DOHH2 (cell line): ENCODE measurements at regions not wholly inside any gene's neighbourhood (a gene's known extent, or its start where the extent isn't known, plus 50 kb on each side); places are given as distances from the start of the nearest gene placed in this dataset.

Source experiments
- H3F3A ChIP-seq: fragments of 200-600 bp; sonication (generic), shearing (Covaris generic); 2 replicates; pipeline ENCODE4 v1.6.0; 2016; ENCODE audit warnings: antibody characterized with exemption, mild to moderate bottlenecking; ENCODE audit not compliant: control insufficient read depth, insufficient read depth
- H3K27ac ChIP-seq: fragments of 200-600 bp; sonication (generic); 2 replicates; pipeline ENCODE4 v1.5.1; 2014; ENCODE audit warnings: low read depth, mild to moderate bottlenecking, low read length, moderate library complexity
- H3K27me3 ChIP-seq: fragments of 200-600 bp; sonication (generic); 2 replicates; pipeline ENCODE4 v1.6.1; 2014; ENCODE audit warnings: mild to moderate bottlenecking, low read length, mixed read lengths; ENCODE audit not compliant: control insufficient read depth
- H3K36me3 ChIP-seq: fragments of 200-600 bp; sonication (generic); 2 replicates; pipeline ENCODE4 v1.6.1; 2014; ENCODE audit warnings: mild to moderate bottlenecking, low read length, moderate library complexity, mixed read lengths; ENCODE audit not compliant: control insufficient read depth
- H3K4me1 ChIP-seq: fragments of 200-600 bp; sonication (generic); 2 replicates; pipeline ENCODE4 v1.6.1; 2014; ENCODE audit warnings: mild to moderate bottlenecking, low read length, mixed read lengths; ENCODE audit not compliant: control insufficient read depth
- H3K4me2 ChIP-seq: fragments of 200-600 bp; sonication (generic); 2 replicates; pipeline ENCODE4 v1.6.0; 2014; ENCODE audit warnings: mild to moderate bottlenecking, low read length, moderate library complexity
- H3K4me3 ChIP-seq: fragments of 200-600 bp; sonication (generic); 2 replicates; pipeline ENCODE4 v1.5.1; 2014; ENCODE audit warnings: mild to moderate bottlenecking, low read length, mixed read lengths
- H3K79me2 ChIP-seq: fragments of 200-600 bp; sonication (generic); 2 replicates; pipeline ENCODE4 v1.6.1; 2014; ENCODE audit warnings: mild to moderate bottlenecking, low read length, mixed read lengths; ENCODE audit not compliant: control insufficient read depth
- H3K9me2 ChIP-seq: fragments of 200-600 bp; sonication (generic); replicated peaks from 2 replicates; pipeline ENCODE4 v1.6.1; 2014; ENCODE audit warnings: mild to moderate bottlenecking, low read length, mixed read lengths; ENCODE audit not compliant: control insufficient read depth
- H3K9me3 ChIP-seq: fragments of 200-600 bp; sonication (generic); 2 replicates; pipeline ENCODE4 v1.6.1; 2014; ENCODE audit warnings: antibody characterized with exemption, low read length, mixed read lengths; ENCODE audit not compliant: control insufficient read depth, insufficient read depth
- H4K20me1 ChIP-seq: fragments of 200-600 bp; sonication (generic); 2 replicates; pipeline ENCODE4 v1.6.0; 2014; ENCODE audit warnings: low read depth, mild to moderate bottlenecking, antibody characterized with exemption, low read length, moderate library complexity; ENCODE audit not compliant: control insufficient read depth, insufficient read depth
- EZH2phosphoT487 ChIP-seq: fragments of 200-600 bp; sonication (generic); IDR thresholded peaks from 2 replicates; pipeline ENCODE4 v1.6.1; 2017; ENCODE audit warnings: borderline replicate concordance, mild to moderate bottlenecking, antibody characterized with exemption, low read length, moderate library complexity, mixed read lengths
- TF ChIP-seq, protein P1 (sequence below): fragments of 200-600 bp; sonication (generic); IDR thresholded peaks from one replicate; pipeline ENCODE4 v1.5.1; 2014; ENCODE audit warnings: antibody characterized with exemption, mild to moderate bottlenecking, low read depth, low read length; ENCODE audit not compliant: poor library complexity, severe bottlenecking

DNA sequence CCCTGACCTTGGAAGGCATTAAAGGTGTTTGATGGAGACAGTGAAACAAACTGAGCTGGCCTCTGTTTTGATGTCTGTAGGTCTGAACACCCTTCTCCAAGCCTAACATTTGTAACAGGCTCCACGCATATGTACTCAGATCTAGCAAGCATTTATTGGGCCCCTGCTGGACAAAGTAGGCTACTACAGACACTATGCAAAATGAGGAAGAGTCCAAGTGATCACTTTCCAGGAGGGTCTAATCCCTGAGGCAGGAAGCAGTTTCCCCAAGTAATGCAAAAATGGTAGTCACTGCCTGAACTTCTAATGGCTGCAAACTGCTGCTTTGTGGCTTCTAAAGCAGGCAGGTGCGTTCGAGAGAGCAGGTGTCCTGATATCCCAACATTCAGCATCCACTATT lies 405.8 kb downstream of the MED13L start:
- TF ChIP-seq, protein P1, sequence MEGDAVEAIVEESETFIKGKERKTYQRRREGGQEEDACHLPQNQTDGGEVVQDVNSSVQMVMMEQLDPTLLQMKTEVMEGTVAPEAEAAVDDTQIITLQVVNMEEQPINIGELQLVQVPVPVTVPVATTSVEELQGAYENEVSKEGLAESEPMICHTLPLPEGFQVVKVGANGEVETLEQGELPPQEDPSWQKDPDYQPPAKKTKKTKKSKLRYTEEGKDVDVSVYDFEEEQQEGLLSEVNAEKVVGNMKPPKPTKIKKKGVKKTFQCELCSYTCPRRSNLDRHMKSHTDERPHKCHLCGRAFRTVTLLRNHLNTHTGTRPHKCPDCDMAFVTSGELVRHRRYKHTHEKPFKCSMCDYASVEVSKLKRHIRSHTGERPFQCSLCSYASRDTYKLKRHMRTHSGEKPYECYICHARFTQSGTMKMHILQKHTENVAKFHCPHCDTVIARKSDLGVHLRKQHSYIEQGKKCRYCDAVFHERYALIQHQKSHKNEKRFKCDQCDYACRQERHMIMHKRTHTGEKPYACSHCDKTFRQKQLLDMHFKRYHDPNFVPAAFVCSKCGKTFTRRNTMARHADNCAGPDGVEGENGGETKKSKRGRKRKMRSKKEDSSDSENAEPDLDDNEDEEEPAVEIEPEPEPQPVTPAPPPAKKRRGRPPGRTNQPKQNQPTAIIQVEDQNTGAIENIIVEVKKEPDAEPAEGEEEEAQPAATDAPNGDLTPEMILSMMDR, result peak; percentile 71
- no peak for TF ChIP-seq EZH2phosphoT487
- no peak overlapping the region for H3K27ac ChIP-seq
- no peaks in the 10 kb centered on the region for H3K9me3 ChIP-seq
- H3K27me3 ChIP-seq, result no peaks in the 10 kb centered on the region; the same call in 1 of the 2 replicates
- H3K4me3 ChIP-seq, result no peak overlapping the region
- H3K79me2 ChIP-seq, result no peaks in the 10 kb centered on the region
- no peak overlapping the region for H3K4me2 ChIP-seq
- H3K4me1 ChIP-seq, result no peaks in the 10 kb centered on the region
- no peaks in the 10 kb centered on the region for H4K20me1 ChIP-seq
- no peaks in the 10 kb centered on the region for H3F3A ChIP-seq
- H3K9me2 ChIP-seq, result no peaks in the 10 kb centered on the region
- no peaks in the 10 kb centered on the region for H3K36me3 ChIP-seq

DNA sequence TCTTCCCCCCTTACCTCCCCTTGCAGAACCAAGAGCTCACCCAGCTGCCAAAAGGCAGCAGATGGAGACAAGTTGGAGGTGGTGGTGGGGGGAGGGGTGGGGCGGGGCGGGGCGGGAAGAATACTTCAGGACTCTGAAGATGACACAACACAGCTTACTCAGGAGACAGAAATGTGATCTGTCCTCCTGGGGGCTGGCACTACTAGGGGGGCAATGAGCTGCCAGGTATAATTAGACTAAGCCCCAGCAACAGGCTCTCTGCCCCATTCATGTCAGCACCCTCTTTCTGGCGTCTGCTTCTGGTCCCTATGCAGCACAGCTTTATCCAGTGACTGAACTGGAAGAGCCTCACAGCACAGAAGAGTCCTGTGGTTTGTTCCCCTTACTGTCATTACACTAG lies 407.0 kb downstream of the MED13L start:
- H4K20me1 ChIP-seq, result no peaks in the 10 kb centered on the region
- H3K79me2 ChIP-seq, result no peaks in the 10 kb centered on the region
- H3K27ac ChIP-seq, result no peak overlapping the region
- H3K4me1 ChIP-seq, result no peaks in the 10 kb centered on the region
- no peaks in the 10 kb centered on the region for H3F3A ChIP-seq
- H3K9me3 ChIP-seq, result no peaks in the 10 kb centered on the region
- TF ChIP-seq, protein P1, result no peak
- no peak for TF ChIP-seq EZH2phosphoT487
- H3K4me3 ChIP-seq, result no peak overlapping the region
- H3K27me3 ChIP-seq, result no peaks in the 10 kb centered on the region; the same call in 1 of the 2 replicates
- no peak overlapping the region for H3K4me2 ChIP-seq
- no peaks in the 10 kb centered on the region for H3K9me2 ChIP-seq
- H3K36me3 ChIP-seq, result no peaks in the 10 kb centered on the region

DNA sequence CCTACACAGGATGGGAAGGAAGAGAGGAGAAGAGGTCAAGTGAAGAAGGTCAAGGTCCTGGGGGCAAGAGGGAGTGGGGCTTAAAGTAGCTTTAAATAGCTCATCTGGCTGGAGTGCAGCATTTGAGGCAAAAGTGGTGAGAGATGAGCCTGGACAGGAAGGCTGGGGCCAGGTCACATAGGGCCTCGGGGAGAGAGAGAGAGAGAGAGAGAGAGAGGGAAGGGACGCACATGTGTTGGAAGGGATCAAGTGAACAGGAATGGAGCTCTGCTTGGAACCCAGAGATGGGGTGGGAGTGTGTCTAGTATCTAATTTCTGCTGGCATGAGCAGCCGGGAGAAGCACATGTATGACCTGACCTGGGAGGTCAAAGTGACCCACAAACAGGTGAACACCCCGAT lies 407.5 kb downstream of the MED13L start:
- no peaks in the 10 kb centered on the region for H3K36me3 ChIP-seq
- H3K9me3 ChIP-seq, result no peaks in the 10 kb centered on the region
- no peaks in the 10 kb centered on the region for H4K20me1 ChIP-seq
- no peaks in the 10 kb centered on the region for H3F3A ChIP-seq
- no peaks in the 10 kb centered on the region for H3K4me1 ChIP-seq
- no peak for TF ChIP-seq EZH2phosphoT487
- TF ChIP-seq, protein P1, result no peak
- no peak overlapping the region for H3K4me3 ChIP-seq
- H3K27me3 ChIP-seq, result no peaks in the 10 kb centered on the region; the same call in 1 of the 2 replicates
- H3K27ac ChIP-seq, result no peak overlapping the region
- H3K9me2 ChIP-seq, result no peaks in the 10 kb centered on the region
- no peak overlapping the region for H3K4me2 ChIP-seq
- H3K79me2 ChIP-seq, result no peaks in the 10 kb centered on the region

DNA sequence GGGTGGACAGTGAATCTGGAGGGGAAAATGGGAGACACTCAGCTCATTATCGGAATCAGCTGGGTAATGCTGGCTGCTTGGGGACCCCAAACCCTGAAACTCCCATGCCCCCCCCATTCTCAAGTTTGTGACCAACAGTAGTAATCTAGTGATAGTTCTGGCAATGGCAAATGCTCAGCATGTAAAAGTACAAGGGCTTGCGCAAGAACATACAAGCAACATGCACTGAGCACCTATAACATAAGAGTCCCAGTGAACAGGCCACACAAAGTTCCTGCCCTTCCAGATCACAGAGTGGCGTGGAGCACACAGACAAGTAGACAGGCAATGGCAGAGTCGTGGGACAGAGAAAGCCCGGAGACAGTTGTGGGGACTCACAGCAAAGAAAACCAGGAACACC lies 407.9 kb downstream of the MED13L start:
- Histone ChIP-seq H3K79me2 (no peaks in the 10 kb centered on the region), H3K36me3 (no peaks in the 10 kb centered on the region), H3F3A (no peaks in the 10 kb centered on the region), H4K20me1 (no peaks in the 10 kb centered on the region), H3K9me3 (no peaks in the 10 kb centered on the region), H3K4me3 (no peak overlapping the region), H3K4me1 (no peaks in the 10 kb centered on the region), H3K4me2 (no peak overlapping the region), H3K27me3 (no peaks in the 10 kb centered on the region; the same call in 1 of the 2 replicates), H3K27ac (no peak overlapping the region), H3K9me2 (no peaks in the 10 kb centered on the region)
- TF ChIP-seq, protein P1, result no peak
- no peak for TF ChIP-seq EZH2phosphoT487
